GM12892 (cell line): ENCODE measurements at regions not wholly inside any gene's neighbourhood (a gene's known extent, or its start where the extent isn't known, plus 50 kb on each side); places are given as distances from the start of the nearest gene placed in this dataset.

ENCODE experiments used
- DNase-seq: peaks from one replicate; pipeline ENCODE4 v3.0.0; 2011; ENCODE audit not compliant: insufficient read length
- FAIRE-seq: peaks from 2 replicates; lab custom pipeline; 2011; peaks lifted over from hg19 to GRCh38; lab: Jason Lieb, UNC
- POLR2A ChIP-seq: IDR thresholded peaks from 2 replicates; pipeline ENCODE4 v1.6.1; 2011; ENCODE audit warnings: low read depth, low read length, control low read depth
- POLR2AphosphoS5 ChIP-seq: IDR thresholded peaks from 2 replicates; pipeline ENCODE4 v1.6.1; 2011; ENCODE audit warnings: low read depth, low read length, control low read depth
- TAF1 ChIP-seq: IDR thresholded peaks from 2 replicates; pipeline ENCODE4 v1.6.1; 2011; ENCODE audit warnings: low read depth, mild to moderate bottlenecking, control low read depth, low read length, borderline replicate concordance

GRCh38 chrX:122567911-122568310, 616.2 kb upstream of the GRIA3 start:
- DNase-seq (no peak), FAIRE-seq (no peak)
- TF ChIP-seq TAF1 (no peak), POLR2AphosphoS5 (no peak), POLR2A (no peak)

DNA sequence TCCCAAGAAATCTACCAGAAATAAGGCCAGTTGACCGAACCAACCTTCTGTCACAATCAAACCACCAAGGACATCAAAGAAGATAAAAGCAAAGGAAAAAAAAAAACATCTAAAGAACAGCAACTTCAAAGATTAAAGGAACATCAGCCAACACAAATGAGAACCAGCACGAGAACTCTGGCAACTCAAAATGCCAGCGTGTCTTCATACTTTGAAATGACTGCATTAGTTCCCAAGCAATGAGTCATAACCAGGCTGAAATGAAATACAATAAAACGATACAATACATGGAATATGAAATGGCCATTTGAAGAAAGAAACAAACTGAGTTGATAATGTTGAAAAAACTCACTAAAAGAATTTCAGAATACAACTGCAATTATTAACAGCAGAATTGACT, 611.6 kb upstream of the GRIA3 start:
- FAIRE-seq (no peak), DNase-seq (no peak)
- no peak for TF ChIP-seq TAF1
- no peak for TF ChIP-seq POLR2AphosphoS5
- no peak for TF ChIP-seq POLR2A

- DNase-seq: no peak
- TF ChIP-seq POLR2AphosphoS5 (no peak), POLR2A (no peak), TAF1 (no peak)
- no peak for FAIRE-seq
These were observed 605.0 kb upstream of the GRIA3 start for GRCh38 chrX:122579036-122579435.

DNA sequence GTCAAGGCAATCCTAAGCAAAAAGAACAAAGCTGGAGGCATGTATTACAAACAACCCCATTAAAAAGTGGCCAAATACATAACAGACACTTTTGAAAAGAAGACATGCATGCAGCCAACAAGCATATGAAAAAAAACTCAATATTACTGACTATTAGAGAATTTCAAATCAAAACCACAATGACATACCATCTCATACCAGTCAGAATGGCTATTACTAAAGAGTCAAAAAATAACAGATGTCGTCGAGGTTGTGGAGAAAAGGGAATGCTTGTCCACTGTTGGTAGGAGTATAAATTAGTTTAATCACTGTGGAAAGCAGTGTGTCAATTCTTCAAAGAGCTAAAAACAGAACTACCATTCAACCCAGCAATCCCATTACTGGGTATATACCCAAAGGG, 604.6 kb upstream of the GRIA3 start:
- DNase-seq (no peak), FAIRE-seq (no peak)
- TF ChIP-seq TAF1: no peak
- no peak for TF ChIP-seq POLR2AphosphoS5
- TF ChIP-seq POLR2A: no peak

DNA sequence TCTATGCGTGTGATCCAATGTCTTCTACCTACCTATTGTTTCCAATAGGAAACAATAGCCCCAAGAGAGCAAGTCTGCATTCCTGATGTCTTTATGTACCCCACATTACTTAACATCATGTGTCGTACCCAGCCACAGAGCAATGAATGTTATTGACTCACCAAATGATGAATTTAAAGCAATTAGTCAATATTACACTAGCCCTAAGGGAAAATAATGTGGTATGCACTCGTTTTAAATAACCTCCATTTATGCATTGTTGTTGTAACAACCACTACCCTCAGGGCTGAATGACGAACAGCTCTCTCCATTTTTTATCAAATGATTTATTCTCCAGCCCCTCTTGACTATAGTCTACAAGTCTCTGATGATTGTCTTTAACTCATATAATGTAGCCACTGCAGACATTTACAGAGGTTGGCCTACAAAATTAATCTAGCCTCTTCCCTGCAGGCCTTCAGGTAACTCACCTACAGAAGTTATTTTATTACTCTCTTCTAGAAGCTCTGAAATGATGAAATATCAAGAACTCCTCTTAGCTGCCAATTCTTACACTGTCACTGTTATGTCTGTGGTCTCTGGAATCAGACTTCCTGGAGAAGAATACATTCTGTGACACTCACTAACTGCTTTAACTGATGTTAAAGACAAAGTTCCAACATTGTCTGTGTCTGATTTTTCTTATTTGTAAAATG, 601.7 kb upstream of the GRIA3 start:
- FAIRE-seq (no peak), DNase-seq (no peak)
- no peak for TF ChIP-seq POLR2A
- no peak for TF ChIP-seq TAF1
- no peak for TF ChIP-seq POLR2AphosphoS5

DNA sequence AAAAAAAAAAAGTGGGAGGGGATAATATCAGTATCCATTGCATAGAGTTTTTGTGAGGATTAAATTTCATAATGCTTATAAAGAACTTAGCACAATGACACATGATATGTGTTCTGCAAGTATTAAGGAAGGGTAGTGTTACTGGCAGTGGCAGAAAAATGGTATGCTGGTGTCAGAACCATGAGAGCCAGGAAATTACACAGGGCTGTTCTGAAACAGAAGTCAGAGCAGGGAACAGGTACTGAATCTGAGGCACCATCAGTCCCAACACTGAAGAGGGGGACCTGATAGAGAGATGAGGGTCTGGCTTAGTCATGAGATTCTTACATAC, 601.1 kb upstream of the GRIA3 start:
- DNase-seq: no peak
- FAIRE-seq: no peak

GRCh38 chrX:122583551-122583950, 600.5 kb upstream of the GRIA3 start:
- TF ChIP-seq POLR2A: no peak
- TF ChIP-seq POLR2AphosphoS5: no peak
- TF ChIP-seq TAF1: no peak
- no peak for FAIRE-seq

More for the DNA sequence above, 601.1 kb upstream of the GRIA3 start:
- TF ChIP-seq POLR2AphosphoS5 (no peak), POLR2A (no peak)

GRCh38 chrX:122584981-122585380, 599.1 kb upstream of the GRIA3 start:
- FAIRE-seq: no peak
- DNase-seq: no peak
- TF ChIP-seq TAF1 (no peak), POLR2A (no peak), POLR2AphosphoS5 (no peak)

More at GRCh38 chrX:122583551-122583950, 600.5 kb upstream of the GRIA3 start:
- DNase-seq: no peak

- TF ChIP-seq POLR2A: no peak
- no peak for TF ChIP-seq POLR2AphosphoS5
- TF ChIP-seq TAF1: no peak
- DNase-seq: no peak
- no peak for FAIRE-seq
These were observed 597.2 kb upstream of the GRIA3 start for GRCh38 chrX:122586831-122587230.

DNA sequence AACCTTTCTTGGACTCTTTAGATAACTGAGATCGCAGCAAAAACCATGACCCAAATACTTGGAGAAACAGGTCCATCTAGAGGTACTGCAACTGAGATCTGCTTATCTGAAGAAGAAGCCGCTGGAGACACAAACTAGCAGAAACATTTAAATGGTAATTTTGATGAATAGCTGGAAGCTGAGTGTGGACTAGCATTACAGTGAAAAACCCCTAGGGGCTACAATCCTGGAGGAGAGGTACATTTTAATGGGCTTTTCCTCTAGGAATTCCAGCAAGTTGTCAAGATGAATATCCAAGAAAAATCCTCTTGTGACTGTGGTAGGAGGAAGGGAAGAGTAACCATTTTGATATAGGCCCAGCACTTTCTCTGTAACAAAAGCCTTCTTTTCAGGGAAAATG, 592.5 kb upstream of the GRIA3 start:
- DNase-seq (no peak), FAIRE-seq (no peak)
- TF ChIP-seq POLR2A: no peak

- TF ChIP-seq TAF1: no peak
- FAIRE-seq: no peak
- no peak for DNase-seq
These were observed 587.1 kb upstream of the GRIA3 start for GRCh38 chrX:122596998-122597397.

GRCh38 chrX:122622795-122623194, 561.3 kb upstream of the GRIA3 start:
- FAIRE-seq: no peak

GRCh38 chrX:122625239-122625638, 558.8 kb upstream of the GRIA3 start:
- TF ChIP-seq TAF1 (no peak), POLR2A (no peak), POLR2AphosphoS5 (no peak)
- no peak for FAIRE-seq
- DNase-seq: no peak

More at GRCh38 chrX:122622795-122623194, 561.3 kb upstream of the GRIA3 start:
- TF ChIP-seq POLR2AphosphoS5 (no peak), TAF1 (no peak), POLR2A (no peak)
- no peak for DNase-seq
